Neural cell (in vitro differentiated cells): ENCODE measurements at regions not wholly inside any gene's neighbourhood (a gene's known extent, or its start where the extent isn't known, plus 50 kb on each side); places are given as distances from the start of the nearest gene placed in this dataset.
A peak's percentile ranks its signal among the peaks of the same experiment; 100 is the strongest.

ENCODE experiments used
- H2AFZ ChIP-seq: fragments of 200-600, 300-800 bp; sonication (generic), shearing (Covaris generic); 2 replicates; pipeline ENCODE4 v1.6.0; 2014; ENCODE audit warnings: low read depth, mild to moderate bottlenecking, antibody characterized with exemption, low read length, moderate library complexity
- H3F3A ChIP-seq: fragments of 200-600 bp; shearing (Covaris generic); 2 replicates; pipeline ENCODE4 v1.6.1; 2016; ENCODE audit warnings: mild to moderate bottlenecking, moderate library complexity, mixed read lengths, antibody characterized with exemption, low read length; ENCODE audit not compliant: insufficient read depth, poor library complexity, severe bottlenecking
- H3K27ac ChIP-seq: fragments of 200-600, 300-800 bp; sonication (generic), shearing (Covaris generic); 2 replicates; pipeline ENCODE4 v1.5.1; 2014; ENCODE audit warnings: mild to moderate bottlenecking, low read length, moderate library complexity
- H3K27me3 ChIP-seq: fragments of 300-800, 200-600 bp; sonication (generic), shearing (Covaris generic); 2 replicates; pipeline ENCODE4 v1.6.0; 2014; ENCODE audit warnings: mild to moderate bottlenecking, low read depth, low read length, moderate library complexity; ENCODE audit not compliant: insufficient read depth
- H3K36me3 ChIP-seq: fragments of 300-800, 200-600 bp; sonication (generic), shearing (Covaris generic); 2 replicates; pipeline ENCODE4 v1.5.1; 2014; ENCODE audit warnings: mild to moderate bottlenecking, antibody characterized with exemption, low read length, moderate library complexity; ENCODE audit not compliant: insufficient read depth
- H3K4me2 ChIP-seq: fragments of 300-800, 200-600 bp; sonication (generic), shearing (Covaris generic); 2 replicates; pipeline ENCODE4 v1.6.0; 2014; ENCODE audit warnings: mild to moderate bottlenecking, low read length
- H3K4me3 ChIP-seq: fragments of 300-800, 200-600 bp; sonication (generic), shearing (Covaris generic); 2 replicates; pipeline ENCODE4 v1.5.1; 2014; ENCODE audit warnings: mild to moderate bottlenecking, low read length, moderate library complexity
- H3K79me2 ChIP-seq: fragments of 200-600 bp; shearing (Covaris generic); replicated peaks from 2 replicates; pipeline ENCODE4 v1.6.0; 2014; ENCODE audit warnings: mild to moderate bottlenecking, low read length, moderate library complexity; ENCODE audit not compliant: insufficient read depth
- H3K9ac ChIP-seq: fragments of 300-800, 200-600 bp; sonication (generic), shearing (Covaris generic); 2 replicates; pipeline ENCODE4 v1.6.1; 2016; ENCODE audit warnings: mild to moderate bottlenecking, low read length, mixed read lengths
- H3K9me2 ChIP-seq: fragments of 200-600 bp; shearing (Covaris generic); 2 replicates; pipeline ENCODE4 v1.6.1; 2016; ENCODE audit warnings: mild to moderate bottlenecking, low read length, mixed read lengths; ENCODE audit not compliant: insufficient read depth
- H3K9me3 ChIP-seq: fragments of 200-600, 300-800 bp; sonication (generic), shearing (Covaris generic); 2 replicates; pipeline ENCODE4 v1.6.1; 2016; ENCODE audit warnings: mild to moderate bottlenecking, mixed run types, low read length, moderate library complexity, mixed read lengths
- H4K20me1 ChIP-seq: fragments of 200-600 bp; shearing (Covaris generic); 2 replicates; pipeline ENCODE4 v1.6.1; 2016; ENCODE audit warnings: mild to moderate bottlenecking, mixed run types; ENCODE audit not compliant: insufficient read depth
- CTCF ChIP-seq: fragments of 450-650 bp; IDR thresholded peaks from 2 replicates; pipeline ENCODE4 v1.5.1; 2014; ENCODE audit warnings: antibody characterized with exemption, mild to moderate bottlenecking, moderate library complexity; ENCODE audit not compliant: poor library complexity, severe bottlenecking
- EP300 ChIP-seq: fragments of 450-650 bp; conservative IDR thresholded peaks from 2 replicates; pipeline ENCODE4 v1.6.1; 2014; ENCODE audit warnings: antibody characterized with exemption, mild to moderate bottlenecking, moderate library complexity; ENCODE audit not compliant: poor library complexity, severe bottlenecking
- EZH2 ChIP-seq: fragments of 200-600, 300-800 bp; shearing (Covaris generic), sonication (generic); IDR thresholded peaks from 2 replicates; pipeline ENCODE4 v1.6.1; 2014; ENCODE audit warnings: antibody characterized with exemption, low read length, borderline replicate concordance, mild to moderate bottlenecking; ENCODE audit not compliant: insufficient read depth, poor library complexity, severe bottlenecking
- MXI1 ChIP-seq: fragments of 450-650 bp; conservative IDR thresholded peaks from 2 replicates; pipeline ENCODE4 v1.6.1; 2014; ENCODE audit warnings: antibody characterized with exemption, mild to moderate bottlenecking; ENCODE audit not compliant: poor library complexity, severe bottlenecking
- POLR2AphosphoS5 ChIP-seq: IDR thresholded peaks from 2 replicates; pipeline ENCODE4 v1.6.1; 2012
- RAD21 ChIP-seq: fragments of 450-650 bp; conservative IDR thresholded peaks from 2 replicates; pipeline ENCODE4 v1.6.1; 2014; ENCODE audit warnings: antibody characterized with exemption, mild to moderate bottlenecking, moderate library complexity
- REST ChIP-seq: IDR thresholded peaks from 2 replicates; pipeline ENCODE4 v1.6.1; 2012; ENCODE audit warnings: borderline replicate concordance
- SMC3 ChIP-seq: fragments of 450-650 bp; conservative IDR thresholded peaks from 2 replicates; pipeline ENCODE4 v1.6.1; 2014; ENCODE audit warnings: antibody characterized with exemption, mild to moderate bottlenecking, moderate library complexity; ENCODE audit not compliant: poor library complexity
- TAF1 ChIP-seq: IDR thresholded peaks from 2 replicates; pipeline ENCODE4 v1.6.1; 2012; ENCODE audit warnings: low read depth

GRCh38 chr2:226360658-226361057 lies 439.0 kb downstream of the IRS1 start:
- H3K4me2 ChIP-seq = no peak overlapping the region
- TF ChIP-seq EZH2 (no peak), TAF1 (no peak), RAD21 (no peak), EP300 (no peak)
- no peaks in the 10 kb centered on the region for H3F3A ChIP-seq
- no peaks in the 10 kb centered on the region for H3K27me3 ChIP-seq
- H3K9ac ChIP-seq = no peak overlapping the region
- no peak overlapping the region for H3K4me3 ChIP-seq
- no peak overlapping the region for H2AFZ ChIP-seq
- H3K36me3 ChIP-seq = no peaks in the 10 kb centered on the region
- no peaks in the 10 kb centered on the region for H3K9me2 ChIP-seq
- no peak overlapping the region for H3K27ac ChIP-seq
- H3K9me3 ChIP-seq = no peaks in the 10 kb centered on the region
- no peaks in the 10 kb centered on the region for H3K79me2 ChIP-seq
- no peaks in the 10 kb centered on the region for H4K20me1 ChIP-seq

GRCh38 chr2:226358688-226359087 lies 440.9 kb downstream of the IRS1 start:
- Histone ChIP-seq H3K27me3 (no peaks in the 10 kb centered on the region), H2AFZ (no peak overlapping the region), H3K9ac (no peak overlapping the region), H3K36me3 (no peaks in the 10 kb centered on the region), H3K9me3 (no peaks in the 10 kb centered on the region), H3K4me3 (peak overlapping the region; percentile 24), H4K20me1 (no peaks in the 10 kb centered on the region), H3K79me2 (no peaks in the 10 kb centered on the region), H3F3A (no peaks in the 10 kb centered on the region), H3K9me2 (no peaks in the 10 kb centered on the region), H3K4me2 (no peak overlapping the region), H3K27ac (peak overlapping the region; percentile 67)
- TF ChIP-seq POLR2AphosphoS5 (no peak), SMC3 (no peak), REST (no peak), CTCF (no peak), MXI1 (no peak), EZH2 (no peak)

- Histone ChIP-seq H3K9ac (peak overlapping the region; percentile 3), H4K20me1 (no peaks in the 10 kb centered on the region), H3K79me2 (no peaks in the 10 kb centered on the region), H3K9me3 (no peaks in the 10 kb centered on the region), H3F3A (no peaks in the 10 kb centered on the region), H3K9me2 (no peaks in the 10 kb centered on the region), H3K4me2 (peak overlapping the region; percentile 7), H3K4me3 (peak overlapping the region; percentile 24), H2AFZ (no peak overlapping the region), H3K27ac (peak overlapping the region; percentile 67), H3K36me3 (no peaks in the 10 kb centered on the region), H3K27me3 (no peaks in the 10 kb centered on the region)
- peak; percentile 75 for TF ChIP-seq EP300
- TF ChIP-seq REST = peak; percentile 95
- TF ChIP-seq TAF1 = no peak
These were observed 441.8 kb downstream of the IRS1 start for GRCh38 chr2:226357816-226358215.
